ENCODE measurements at regions not wholly inside any gene's neighbourhood (a gene's known extent, or its start where the extent isn't known, plus 50 kb on each side); places are given as distances from the start of the nearest gene placed in this dataset.

DNA sequence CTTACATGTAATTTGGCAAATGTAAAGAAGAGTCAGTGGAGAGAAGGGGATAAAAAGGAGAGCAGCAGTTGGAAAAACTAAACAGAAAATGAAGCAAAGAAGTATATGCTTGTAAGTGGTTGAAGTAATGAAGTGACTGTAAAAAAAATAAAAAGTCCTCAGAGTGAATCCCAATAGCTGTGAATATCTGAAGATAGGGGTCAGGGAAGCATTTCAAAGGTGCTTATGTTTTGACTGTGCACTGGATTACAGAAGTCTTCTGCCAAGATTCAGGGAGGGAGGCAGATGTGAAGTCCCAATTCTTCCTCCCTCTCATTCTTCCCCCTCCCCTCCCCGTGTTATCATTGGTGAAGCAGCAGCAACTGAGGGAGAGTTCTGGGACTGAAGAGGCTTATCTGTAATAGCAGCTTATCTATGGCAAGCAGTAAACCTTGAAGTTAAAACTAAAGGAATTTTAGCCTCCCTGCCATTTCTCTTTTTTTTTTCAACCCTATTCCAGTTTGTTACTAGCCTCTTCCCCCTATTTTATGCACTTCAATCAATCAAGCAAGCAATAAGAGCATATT is 597.9 kb downstream of the IGSF11 start (continued):
- TF ChIP-seq, protein P1, sequence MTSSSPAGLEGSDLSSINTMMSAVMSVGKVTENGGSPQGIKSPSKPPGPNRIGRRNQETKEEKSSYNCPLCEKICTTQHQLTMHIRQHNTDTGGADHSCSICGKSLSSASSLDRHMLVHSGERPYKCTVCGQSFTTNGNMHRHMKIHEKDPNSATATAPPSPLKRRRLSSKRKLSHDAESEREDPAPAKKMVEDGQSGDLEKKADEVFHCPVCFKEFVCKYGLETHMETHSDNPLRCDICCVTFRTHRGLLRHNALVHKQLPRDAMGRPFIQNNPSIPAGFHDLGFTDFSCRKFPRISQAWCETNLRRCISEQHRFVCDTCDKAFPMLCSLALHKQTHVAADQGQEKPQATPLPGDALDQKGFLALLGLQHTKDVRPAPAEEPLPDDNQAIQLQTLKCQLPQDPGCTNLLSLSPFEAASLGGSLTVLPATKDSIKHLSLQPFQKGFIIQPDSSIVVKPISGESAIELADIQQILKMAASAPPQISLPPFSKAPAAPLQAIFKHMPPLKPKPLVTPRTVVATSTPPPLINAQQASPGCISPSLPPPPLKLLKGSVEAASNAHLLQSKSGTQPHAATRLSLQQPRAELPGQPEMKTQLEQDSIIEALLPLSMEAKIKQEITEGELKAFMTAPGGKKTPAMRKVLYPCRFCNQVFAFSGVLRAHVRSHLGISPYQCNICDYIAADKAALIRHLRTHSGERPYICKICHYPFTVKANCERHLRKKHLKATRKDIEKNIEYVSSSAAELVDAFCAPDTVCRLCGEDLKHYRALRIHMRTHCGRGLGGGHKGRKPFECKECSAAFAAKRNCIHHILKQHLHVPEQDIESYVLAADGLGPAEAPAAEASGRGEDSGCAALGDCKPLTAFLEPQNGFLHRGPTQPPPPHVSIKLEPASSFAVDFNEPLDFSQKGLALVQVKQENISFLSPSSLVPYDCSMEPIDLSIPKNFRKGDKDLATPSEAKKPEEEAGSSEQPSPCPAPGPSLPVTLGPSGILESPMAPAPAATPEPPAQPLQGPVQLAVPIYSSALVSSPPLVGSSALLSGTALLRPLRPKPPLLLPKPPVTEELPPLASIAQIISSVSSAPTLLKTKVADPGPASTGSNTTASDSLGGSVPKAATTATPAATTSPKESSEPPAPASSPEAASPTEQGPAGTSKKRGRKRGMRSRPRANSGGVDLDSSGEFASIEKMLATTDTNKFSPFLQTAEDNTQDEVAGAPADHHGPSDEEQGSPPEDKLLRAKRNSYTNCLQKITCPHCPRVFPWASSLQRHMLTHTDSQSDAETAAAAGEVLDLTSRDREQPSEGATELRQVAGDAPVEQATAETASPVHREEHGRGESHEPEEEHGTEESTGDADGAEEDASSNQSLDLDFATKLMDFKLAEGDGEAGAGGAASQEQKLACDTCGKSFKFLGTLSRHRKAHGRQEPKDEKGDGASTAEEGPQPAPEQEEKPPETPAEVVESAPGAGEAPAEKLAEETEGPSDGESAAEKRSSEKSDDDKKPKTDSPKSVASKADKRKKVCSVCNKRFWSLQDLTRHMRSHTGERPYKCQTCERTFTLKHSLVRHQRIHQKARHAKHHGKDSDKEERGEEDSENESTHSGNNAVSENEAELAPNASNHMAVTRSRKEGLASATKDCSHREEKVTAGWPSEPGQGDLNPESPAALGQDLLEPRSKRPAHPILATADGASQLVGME (CRISPR knock-in tag; IDR thresholded peaks at IDR 0.05), result no peak
- TF ChIP-seq CTBP1 (IDR thresholded peaks at IDR 0.05; ENCODE audit: borderline replicate concordance) (peak; percentile 46; the same call in 1 of the 2 replicates), NBN (IDR thresholded peaks at IDR 0.05; ENCODE audit: low read depth) (no peak), SMARCE1 (IDR thresholded peaks at IDR 0.05) (peak; percentile 80), HMGN3 (IDR thresholded peaks at IDR 0.05; ENCODE audit: borderline replicate concordance, extremely low read depth, insufficient read length, low read depth, low read length) (peak; percentile 49), BCOR (IDR thresholded peaks at IDR 0.05) (no peak), POLR2AphosphoS5 (IDR thresholded peaks at IDR 0.05; ENCODE audit: control insufficient read depth, insufficient read depth, low read depth, low read length) (peak; percentile 77), SAP30 (IDR thresholded peaks at IDR 0.05; ENCODE audit: borderline replicate concordance, insufficient read depth, low read depth, low read length, poor library complexity, severe bottlenecking) (no peak)
- TF ChIP-seq, protein P2, sequence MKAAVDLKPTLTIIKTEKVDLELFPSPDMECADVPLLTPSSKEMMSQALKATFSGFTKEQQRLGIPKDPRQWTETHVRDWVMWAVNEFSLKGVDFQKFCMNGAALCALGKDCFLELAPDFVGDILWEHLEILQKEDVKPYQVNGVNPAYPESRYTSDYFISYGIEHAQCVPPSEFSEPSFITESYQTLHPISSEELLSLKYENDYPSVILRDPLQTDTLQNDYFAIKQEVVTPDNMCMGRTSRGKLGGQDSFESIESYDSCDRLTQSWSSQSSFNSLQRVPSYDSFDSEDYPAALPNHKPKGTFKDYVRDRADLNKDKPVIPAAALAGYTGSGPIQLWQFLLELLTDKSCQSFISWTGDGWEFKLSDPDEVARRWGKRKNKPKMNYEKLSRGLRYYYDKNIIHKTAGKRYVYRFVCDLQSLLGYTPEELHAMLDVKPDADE (conservative IDR thresholded peaks at IDR 0.05; ENCODE audit: control insufficient read depth, low read depth, low read length), result no peak
- TF ChIP-seq, protein P3, sequence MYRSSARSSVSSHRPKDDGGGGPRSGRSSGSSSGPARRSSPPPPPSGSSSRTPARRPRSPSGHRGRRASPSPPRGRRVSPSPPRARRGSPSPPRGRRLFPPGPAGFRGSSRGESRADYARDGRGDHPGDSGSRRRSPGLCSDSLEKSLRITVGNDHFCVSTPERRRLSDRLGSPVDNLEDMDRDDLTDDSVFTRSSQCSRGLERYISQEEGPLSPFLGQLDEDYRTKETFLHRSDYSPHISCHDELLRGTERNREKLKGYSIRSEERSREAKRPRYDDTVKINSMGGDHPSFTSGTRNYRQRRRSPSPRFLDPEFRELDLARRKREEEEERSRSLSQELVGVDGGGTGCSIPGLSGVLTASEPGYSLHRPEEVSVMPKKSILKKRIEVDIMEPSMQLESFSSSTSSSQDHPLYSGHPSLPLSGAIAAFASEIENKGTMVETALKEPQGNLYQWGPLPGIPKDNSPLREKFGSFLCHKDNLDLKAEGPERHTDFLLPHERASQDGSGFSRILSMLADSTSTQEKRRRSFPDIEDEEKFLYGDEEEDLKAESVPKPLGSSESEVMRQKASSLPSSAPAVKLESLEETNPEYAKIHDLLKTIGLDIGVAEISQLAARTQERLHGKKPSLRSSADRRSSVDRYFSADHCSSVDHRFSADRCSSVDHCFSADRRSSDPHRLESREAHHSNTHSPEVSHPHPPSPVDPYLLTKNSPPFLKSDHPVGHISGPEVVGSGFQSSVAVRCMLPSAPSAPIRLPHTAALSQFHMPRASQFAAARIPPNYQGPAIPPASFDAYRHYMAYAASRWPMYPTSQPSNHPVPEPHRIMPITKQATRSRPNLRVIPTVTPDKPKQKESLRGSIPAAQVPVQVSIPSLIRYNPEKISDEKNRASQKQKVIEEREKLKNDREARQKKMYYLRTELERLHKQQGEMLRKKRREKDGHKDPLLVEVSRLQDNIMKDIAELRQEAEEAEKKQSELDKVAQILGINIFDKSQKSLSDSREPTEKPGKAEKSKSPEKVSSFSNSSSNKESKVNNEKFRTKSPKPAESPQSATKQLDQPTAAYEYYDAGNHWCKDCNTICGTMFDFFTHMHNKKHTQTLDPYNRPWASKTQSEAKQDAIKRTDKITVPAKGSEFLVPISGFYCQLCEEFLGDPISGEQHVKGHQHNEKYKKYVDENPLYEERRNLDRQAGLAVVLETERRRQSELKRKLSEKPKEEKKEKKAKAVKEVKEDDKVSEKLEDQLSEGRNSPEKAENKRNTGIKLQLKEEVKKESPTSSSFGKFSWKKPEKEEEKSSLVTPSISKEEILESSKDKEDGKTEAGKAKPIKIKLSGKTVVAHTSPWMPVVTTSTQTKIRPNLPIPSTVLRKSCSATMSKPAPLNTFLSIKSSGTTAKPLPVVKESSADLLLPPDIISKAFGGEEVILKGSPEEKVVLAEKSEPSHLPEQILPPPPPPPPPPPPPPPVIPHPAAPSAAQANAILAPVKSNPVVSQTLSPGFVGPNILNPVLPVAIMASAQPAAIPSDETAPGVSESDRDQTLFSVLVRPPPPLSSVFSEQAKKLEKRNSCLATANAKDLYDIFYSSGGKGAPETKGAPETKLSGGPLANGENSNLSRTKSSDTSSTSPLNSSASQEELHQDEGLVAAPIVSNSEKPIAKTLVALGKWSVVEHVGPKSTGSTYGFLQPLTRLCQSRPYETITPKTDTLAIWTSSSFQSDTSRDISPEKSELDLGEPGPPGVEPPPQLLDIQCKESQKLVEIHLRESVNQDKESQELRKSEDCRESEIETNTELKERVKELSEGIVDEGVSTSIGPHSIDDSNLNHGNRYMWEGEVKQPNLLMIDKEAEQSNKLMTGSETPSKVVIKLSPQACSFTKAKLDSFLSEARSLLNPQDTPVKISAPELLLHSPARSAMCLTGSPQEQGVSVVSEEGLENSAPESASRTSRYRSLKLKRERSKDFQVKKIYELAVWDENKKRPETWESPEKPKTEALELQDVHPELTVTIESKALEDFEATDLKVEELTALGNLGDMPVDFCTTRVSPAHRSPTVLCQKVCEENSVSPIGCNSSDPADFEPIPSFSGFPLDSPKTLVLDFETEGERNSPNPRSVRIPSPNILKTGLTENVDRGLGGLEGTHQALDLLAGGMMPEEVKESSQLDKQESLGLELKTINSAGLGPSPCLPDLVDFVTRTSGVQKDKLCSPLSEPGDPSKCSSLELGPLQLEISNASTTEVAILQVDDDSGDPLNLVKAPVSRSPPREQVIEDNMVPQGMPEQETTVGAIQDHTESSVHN (IDR thresholded peaks at IDR 0.05; ENCODE audit: borderline replicate concordance in 1 of 2, low read depth in 1 of 2), result no peak
- TF ChIP-seq, protein P4, sequence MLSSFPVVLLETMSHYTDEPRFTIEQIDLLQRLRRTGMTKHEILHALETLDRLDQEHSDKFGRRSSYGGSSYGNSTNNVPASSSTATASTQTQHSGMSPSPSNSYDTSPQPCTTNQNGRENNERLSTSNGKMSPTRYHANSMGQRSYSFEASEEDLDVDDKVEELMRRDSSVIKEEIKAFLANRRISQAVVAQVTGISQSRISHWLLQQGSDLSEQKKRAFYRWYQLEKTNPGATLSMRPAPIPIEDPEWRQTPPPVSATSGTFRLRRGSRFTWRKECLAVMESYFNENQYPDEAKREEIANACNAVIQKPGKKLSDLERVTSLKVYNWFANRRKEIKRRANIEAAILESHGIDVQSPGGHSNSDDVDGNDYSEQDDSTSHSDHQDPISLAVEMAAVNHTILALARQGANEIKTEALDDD (IDR thresholded peaks at IDR 0.05), result no peak

Measured in K562 (cell line).